Thyroid gland (tissue), 4 donors: ENCODE measurements at regions not wholly inside any gene's neighbourhood (a gene's known extent, or its start where the extent isn't known, plus 50 kb on each side); places are given as distances from the start of the nearest gene placed in this dataset.

Source experiments
- POLR2A ChIP-seq, 2 donors: fragments of 450-650 bp; IDR thresholded peaks; one replicate each; pipeline ENCODE4 v1.6.1; 2017; ENCODE audit warnings: antibody characterized with exemption in 2 of 2, mild to moderate bottlenecking in 2 of 2, moderate library complexity in 1 of 2
- TF ChIP-seq, protein P1 (sequence below), 6 experiments: fragments of 200-600 bp in 3 of 6; fragments of 450-650 bp in 3 of 6; sonication (generic) in 3 of 6; IDR thresholded peaks; one replicate each; pipeline ENCODE4 v1.5.1; 2016 to 2019; ENCODE audit warnings: antibody characterized with exemption in 6 of 6, mild to moderate bottlenecking in 2 of 6, inconsistent platforms in 1 of 6, moderate library complexity in 1 of 6

DNA sequence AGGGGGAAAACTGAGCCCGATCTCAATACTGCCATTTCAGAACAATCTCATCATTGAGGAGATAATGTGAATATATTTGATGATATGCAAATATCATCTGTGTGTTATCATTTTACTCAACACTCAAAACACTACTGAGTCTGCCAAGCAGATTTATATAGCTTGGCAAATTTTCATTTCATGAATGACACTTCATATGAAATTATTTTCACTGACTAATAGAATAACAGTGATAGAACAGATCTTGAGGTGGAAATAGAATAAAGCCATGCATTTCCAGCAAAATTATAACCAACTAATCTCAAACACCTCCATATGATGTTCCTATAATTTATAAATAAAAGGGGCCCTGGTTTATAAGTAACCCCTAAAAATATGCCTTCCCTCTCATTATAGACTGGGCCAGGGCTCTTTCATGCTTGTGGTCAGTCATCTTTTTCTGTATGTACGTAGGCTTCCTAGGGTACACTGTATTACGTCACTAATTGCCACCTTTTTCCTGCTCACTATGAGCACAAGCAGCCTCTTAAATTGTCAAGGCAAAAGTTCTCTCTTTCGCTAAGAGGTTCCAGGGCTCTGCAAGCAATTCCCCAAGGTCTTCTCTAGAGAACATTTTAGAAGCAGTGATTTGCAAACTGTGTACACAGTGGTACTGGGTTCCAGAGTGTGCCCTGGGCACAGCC is 197.1 kb upstream of the FOXN3 start:
- TF ChIP-seq, protein P1, sequence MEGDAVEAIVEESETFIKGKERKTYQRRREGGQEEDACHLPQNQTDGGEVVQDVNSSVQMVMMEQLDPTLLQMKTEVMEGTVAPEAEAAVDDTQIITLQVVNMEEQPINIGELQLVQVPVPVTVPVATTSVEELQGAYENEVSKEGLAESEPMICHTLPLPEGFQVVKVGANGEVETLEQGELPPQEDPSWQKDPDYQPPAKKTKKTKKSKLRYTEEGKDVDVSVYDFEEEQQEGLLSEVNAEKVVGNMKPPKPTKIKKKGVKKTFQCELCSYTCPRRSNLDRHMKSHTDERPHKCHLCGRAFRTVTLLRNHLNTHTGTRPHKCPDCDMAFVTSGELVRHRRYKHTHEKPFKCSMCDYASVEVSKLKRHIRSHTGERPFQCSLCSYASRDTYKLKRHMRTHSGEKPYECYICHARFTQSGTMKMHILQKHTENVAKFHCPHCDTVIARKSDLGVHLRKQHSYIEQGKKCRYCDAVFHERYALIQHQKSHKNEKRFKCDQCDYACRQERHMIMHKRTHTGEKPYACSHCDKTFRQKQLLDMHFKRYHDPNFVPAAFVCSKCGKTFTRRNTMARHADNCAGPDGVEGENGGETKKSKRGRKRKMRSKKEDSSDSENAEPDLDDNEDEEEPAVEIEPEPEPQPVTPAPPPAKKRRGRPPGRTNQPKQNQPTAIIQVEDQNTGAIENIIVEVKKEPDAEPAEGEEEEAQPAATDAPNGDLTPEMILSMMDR (IDR thresholded peaks at IDR 0.05), result no peak
- TF ChIP-seq POLR2A (IDR thresholded peaks at IDR 0.05), result no peak
